Right atrium auricular region (tissue), 2 donors: ENCODE measurements at regions not wholly inside any gene's neighbourhood (a gene's known extent, or its start where the extent isn't known, plus 50 kb on each side); places are given as distances from the start of the nearest gene placed in this dataset.
"Not testable (repeated sequence)": the region's sequence is repeated elsewhere in the genome, so short reads cannot be mapped to it uniquely, and the experiment has no call there.

Experiments used
- DNase-seq: peaks from one replicate; pipeline ENCODE4 v3.0.0-alpha.2; 2019; ENCODE audit warnings: low spot score
- H3K27ac ChIP-seq, 2 donors: fragments of 200-600 bp; sonication (generic); 1 replicate in 1 of 2; 2 replicates in 1 of 2; pipeline ENCODE4 v1.5.1; 2016 to 2019
- H3K27me3 ChIP-seq, 2 donors: fragments of 200-600 bp; sonication (generic); one replicate each; pipeline versions ENCODE4 v1.5.1 to v1.6.0; 2017 to 2019
- H3K36me3 ChIP-seq: fragments of 200-600 bp; sonication (generic); one replicate; pipeline ENCODE4 v1.5.1; 2016
- H3K4me1 ChIP-seq, 2 donors: fragments of 200-600 bp; sonication (generic); one replicate each; pipeline versions ENCODE4 v1.5.1 to v1.6.0; 2017 to 2019
- H3K4me3 ChIP-seq, 2 donors: fragments of 200-600 bp; sonication (generic); 1 replicate in 1 of 2; 2 replicates in 1 of 2; pipeline ENCODE4 v1.5.1; 2017 to 2019; ENCODE audit warnings: mild to moderate bottlenecking in 1 of 2, moderate library complexity in 1 of 2
- H3K9me3 ChIP-seq, 2 donors: fragments of 200-600 bp; sonication (generic); one replicate each; pipeline ENCODE4 v1.5.1; 2019
- CTCF ChIP-seq, 2 donors: fragments of 200-600 bp; sonication (generic); IDR thresholded peaks; one replicate each; pipeline ENCODE4 v1.5.1; 2019; ENCODE audit warnings: antibody characterized with exemption in 2 of 2

DNA sequence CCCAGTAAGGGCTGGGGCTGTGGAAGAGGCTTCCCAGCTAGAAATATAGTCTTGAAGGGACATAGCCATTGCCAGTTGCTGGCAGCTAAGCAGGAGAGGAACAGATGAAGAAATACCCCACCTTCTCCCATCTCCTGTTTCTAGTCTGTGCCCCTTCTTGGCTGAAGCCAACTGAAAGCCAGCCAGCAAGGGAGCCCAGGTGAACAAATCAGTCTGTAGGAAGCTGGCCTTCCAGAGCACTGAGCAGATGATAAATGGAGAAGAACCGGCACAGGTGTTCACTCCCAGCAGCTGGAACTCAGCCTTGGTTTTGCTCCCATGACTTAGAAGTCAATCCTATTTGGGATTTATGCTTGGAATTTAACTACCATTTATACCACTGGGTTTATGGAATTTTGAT, 69.2 kb upstream of the DHX40 start:
- Histone ChIP-seq H3K4me1 (no peaks in the 10 kb centered on the region), H3K27ac (no peak overlapping the region)
- DNase-seq, result peak; percentile 21

GRCh38 chr17:59498530-59499307, 66.7 kb upstream of the DHX40 start:
- no peaks in the 10 kb centered on the region for H3K36me3 ChIP-seq
- no peak for DNase-seq
- H3K27me3 ChIP-seq, result no peaks in the 10 kb centered on the region
- no peaks in the 10 kb centered on the region for H3K9me3 ChIP-seq
- no peak for TF ChIP-seq CTCF (IDR thresholded peaks at IDR 0.05)
- no peak overlapping the region for H3K27ac ChIP-seq
- H3K4me1 ChIP-seq, result no peaks in the 10 kb centered on the region
- no peak overlapping the region for H3K4me3 ChIP-seq

More for the DNA sequence above, 69.2 kb upstream of the DHX40 start:
- Histone ChIP-seq H3K27me3 (no peaks in the 10 kb centered on the region), H3K9me3 (no peaks in the 10 kb centered on the region), H3K36me3 (no peaks in the 10 kb centered on the region), H3K4me3 (no peak overlapping the region)
- TF ChIP-seq CTCF (IDR thresholded peaks at IDR 0.05), result no peak

GRCh38 chr17:59500086-59500655, 65.2 kb upstream of the DHX40 start:
- H3K36me3 ChIP-seq, H3K27ac ChIP-seq, H3K27me3 ChIP-seq, H3K4me1 ChIP-seq, H3K9me3 ChIP-seq, H3K4me3 ChIP-seq: not testable (repeated sequence)
- peak; percentile 13 for DNase-seq

DNA sequence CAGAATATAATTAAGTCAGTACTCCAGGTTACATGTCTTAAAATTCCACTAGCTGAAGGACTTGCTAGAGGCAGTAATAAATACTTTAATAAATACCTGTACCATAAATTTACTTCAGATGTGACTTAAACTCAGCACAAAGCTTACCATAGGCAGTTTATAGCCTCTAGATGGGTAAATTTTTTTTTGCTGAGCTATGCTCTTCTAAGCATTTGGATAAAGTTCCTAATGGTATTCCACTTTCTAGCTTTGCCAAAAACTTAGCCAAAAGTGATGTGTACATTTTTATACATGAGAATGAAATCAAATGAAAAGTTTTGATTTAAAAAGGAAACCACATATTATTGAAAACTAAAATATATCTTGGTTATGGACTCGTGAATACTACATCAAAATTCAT, 63.7 kb upstream of the DHX40 start:
- Histone ChIP-seq H3K36me3 (no peaks in the 10 kb centered on the region), H3K9me3 (no peaks in the 10 kb centered on the region), H3K4me1 (no peaks in the 10 kb centered on the region), H3K4me3 (no peak overlapping the region), H3K27me3 (no peaks in the 10 kb centered on the region), H3K27ac (no peak overlapping the region)
- no peak for TF ChIP-seq CTCF (IDR thresholded peaks at IDR 0.05)
- no peak for DNase-seq

DNA sequence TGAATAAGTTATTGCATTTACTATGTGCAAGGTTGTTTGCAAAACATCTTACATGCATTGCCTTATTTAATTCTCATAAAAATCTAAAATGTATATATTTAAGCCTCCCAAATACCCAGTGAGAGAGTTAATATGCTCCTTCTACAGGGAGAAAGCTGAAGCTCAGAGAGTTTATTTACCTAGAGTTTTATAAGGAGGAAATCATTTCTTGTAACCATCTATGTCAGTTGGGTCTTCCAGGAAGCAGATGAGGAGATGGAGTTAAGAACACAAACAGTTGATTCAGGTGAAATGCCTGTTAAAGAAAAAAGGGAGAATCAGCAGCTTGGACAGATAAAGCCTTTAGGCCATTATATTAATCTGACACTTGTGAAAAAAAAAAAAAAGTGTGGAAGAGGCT, 62.6 kb upstream of the DHX40 start:
- Histone ChIP-seq H3K27me3 (no peaks in the 10 kb centered on the region), H3K27ac (no peak overlapping the region), H3K4me3 (no peak overlapping the region), H3K36me3 (no peaks in the 10 kb centered on the region), H3K4me1 (no peaks in the 10 kb centered on the region), H3K9me3 (no peaks in the 10 kb centered on the region)
- no peak for TF ChIP-seq CTCF (IDR thresholded peaks at IDR 0.05)
- no peak for DNase-seq

DNA sequence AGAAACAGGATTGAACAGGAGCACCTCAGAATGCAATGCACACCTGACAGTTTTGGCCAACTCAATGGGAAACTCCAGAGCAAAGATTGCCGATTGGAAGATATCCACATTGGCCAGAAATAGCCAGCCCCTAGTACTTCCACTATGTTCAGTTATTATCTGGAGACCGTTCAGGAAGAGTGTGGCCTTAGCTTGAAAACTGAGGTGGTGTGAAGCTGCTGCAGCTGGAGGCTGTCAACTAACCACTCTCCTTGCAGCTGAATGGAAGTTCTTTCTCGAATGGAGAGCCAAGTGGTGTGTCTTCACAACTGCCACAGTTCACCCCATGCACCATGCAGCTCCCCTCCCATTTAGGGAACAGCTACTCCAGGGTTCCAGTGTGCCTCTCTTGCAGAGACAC, 61.9 kb upstream of the DHX40 start:
- peak; percentile 16 for DNase-seq
- H3K4me1 ChIP-seq, result no peaks in the 10 kb centered on the region
- no peak overlapping the region for H3K27ac ChIP-seq
- no peak overlapping the region for H3K4me3 ChIP-seq
- no peaks in the 10 kb centered on the region for H3K9me3 ChIP-seq
- no peaks in the 10 kb centered on the region for H3K27me3 ChIP-seq
- H3K36me3 ChIP-seq, result no peaks in the 10 kb centered on the region
- no peak for TF ChIP-seq CTCF (IDR thresholded peaks at IDR 0.05)
